ENCODE measurements at regions not wholly inside any gene's neighbourhood (a gene's known extent, or its start where the extent isn't known, plus 50 kb on each side); places are given as distances from the start of the nearest gene placed in this dataset.

DNA sequence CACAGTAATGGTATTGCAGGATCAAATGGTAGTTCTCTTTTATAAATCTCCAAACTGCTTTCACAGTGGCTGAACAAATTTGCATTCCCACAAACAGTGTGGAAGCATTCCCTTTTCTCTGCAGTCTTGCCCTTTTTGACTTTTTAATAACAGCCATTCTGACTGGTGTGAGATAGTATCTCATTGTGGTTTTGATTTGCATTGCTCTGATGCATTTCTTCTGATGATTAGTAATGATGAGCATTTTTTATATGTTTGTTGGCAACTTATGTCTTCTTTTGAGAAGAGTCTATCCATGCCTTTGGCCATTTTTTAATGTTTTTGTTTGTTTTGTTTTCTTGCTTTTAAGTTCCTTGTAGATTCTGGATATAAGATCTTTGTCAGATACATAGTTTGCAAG, 316.1 kb upstream of the TMCO5A start:
- Histone ChIP-seq H3K9me3 (peaks cover 0 to 7% of the 10 kb centered on the region in 2 donors), H3K4me1 (no peaks in the 10 kb centered on the region), H3K27me3 (no peaks in the 10 kb centered on the region), H3K36me3 (no peaks in the 10 kb centered on the region), H3K4me3 (no peak overlapping the region), H3K27ac (no peak overlapping the region)
- intact Hi-C loops (cut with DNase I) = no loop called here
- TF ChIP-seq, protein P1, sequence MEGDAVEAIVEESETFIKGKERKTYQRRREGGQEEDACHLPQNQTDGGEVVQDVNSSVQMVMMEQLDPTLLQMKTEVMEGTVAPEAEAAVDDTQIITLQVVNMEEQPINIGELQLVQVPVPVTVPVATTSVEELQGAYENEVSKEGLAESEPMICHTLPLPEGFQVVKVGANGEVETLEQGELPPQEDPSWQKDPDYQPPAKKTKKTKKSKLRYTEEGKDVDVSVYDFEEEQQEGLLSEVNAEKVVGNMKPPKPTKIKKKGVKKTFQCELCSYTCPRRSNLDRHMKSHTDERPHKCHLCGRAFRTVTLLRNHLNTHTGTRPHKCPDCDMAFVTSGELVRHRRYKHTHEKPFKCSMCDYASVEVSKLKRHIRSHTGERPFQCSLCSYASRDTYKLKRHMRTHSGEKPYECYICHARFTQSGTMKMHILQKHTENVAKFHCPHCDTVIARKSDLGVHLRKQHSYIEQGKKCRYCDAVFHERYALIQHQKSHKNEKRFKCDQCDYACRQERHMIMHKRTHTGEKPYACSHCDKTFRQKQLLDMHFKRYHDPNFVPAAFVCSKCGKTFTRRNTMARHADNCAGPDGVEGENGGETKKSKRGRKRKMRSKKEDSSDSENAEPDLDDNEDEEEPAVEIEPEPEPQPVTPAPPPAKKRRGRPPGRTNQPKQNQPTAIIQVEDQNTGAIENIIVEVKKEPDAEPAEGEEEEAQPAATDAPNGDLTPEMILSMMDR (IDR thresholded peaks at IDR 0.05) = no peak
- no peak for ATAC-seq
- DNase-seq = no peak

DNA sequence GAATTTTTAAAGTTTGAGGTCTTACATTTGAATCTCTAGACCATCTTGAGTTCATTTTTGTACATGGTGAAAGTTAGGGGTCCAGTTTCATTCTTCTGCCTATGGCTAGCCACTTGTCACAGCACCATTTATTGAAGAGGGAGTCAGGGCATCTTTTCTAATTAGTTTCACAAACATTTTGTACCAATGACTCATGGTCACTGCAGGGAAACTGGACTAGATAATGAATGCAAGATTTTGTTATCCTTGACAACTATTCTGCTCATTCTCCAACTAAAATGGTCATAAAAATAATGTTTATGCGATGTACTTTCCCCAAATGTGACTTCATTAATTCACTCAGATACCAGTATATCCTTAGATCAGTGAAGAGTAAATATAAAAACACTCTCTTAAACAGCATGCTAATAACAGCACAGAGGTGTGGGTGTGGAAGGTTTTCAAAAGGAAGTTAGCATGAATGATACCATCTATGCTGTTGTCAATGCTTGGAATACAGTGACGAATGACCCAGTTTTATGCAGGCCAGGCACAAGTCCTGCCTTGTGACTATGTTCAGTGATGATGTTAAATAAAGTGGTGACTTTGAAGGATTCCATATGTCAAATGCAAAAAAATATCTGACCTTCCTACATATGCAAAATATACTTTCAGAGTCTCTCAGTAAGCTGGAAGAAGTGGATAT, 314.9 kb upstream of the TMCO5A start:
- H3K4me1 ChIP-seq = no peaks in the 10 kb centered on the region
- H3K4me3 ChIP-seq = no peak overlapping the region
- DNase-seq (no peak), ATAC-seq (no peak)
- H3K9me3 ChIP-seq = peaks cover 0 to 7% of the 10 kb centered on the region in 2 donors
- H3K27ac ChIP-seq = no peak overlapping the region
- no peaks in the 10 kb centered on the region for H3K27me3 ChIP-seq
- TF ChIP-seq, protein P1 (IDR thresholded peaks at IDR 0.05) = no peak
- H3K36me3 ChIP-seq = no peaks in the 10 kb centered on the region
- intact Hi-C loops (cut with DNase I) = no loop called here

DNA sequence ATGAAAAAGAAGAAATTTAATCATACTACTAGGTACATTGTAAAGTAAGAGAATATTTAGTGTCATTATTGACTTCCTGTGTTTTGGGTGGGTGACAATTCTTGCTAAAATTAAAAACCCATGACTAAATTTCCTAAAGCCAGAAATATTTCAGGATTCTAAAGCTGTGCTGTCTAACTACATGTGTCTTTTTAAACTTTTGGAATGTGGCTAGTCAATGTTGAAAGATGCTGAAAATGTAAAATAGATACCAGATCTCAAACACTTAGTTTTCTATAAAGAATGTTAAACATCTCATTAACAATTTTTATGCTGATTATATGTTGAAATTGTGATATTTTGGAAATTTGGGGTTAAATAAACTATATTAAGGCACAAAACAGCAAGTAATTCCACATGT, 308.9 kb upstream of the TMCO5A start:
- intact Hi-C loops (cut with DNase I) = no loop called here
- Histone ChIP-seq H3K9me3 (peaks cover 0 to 3% of the 10 kb centered on the region in 2 donors), H3K27ac (no peak overlapping the region), H3K4me1 (no peaks in the 10 kb centered on the region), H3K4me3 (no peak overlapping the region), H3K27me3 (no peaks in the 10 kb centered on the region), H3K36me3 (no peaks in the 10 kb centered on the region)
- TF ChIP-seq, protein P1 (IDR thresholded peaks at IDR 0.05) = no peak
- ATAC-seq (no peak), DNase-seq (no peak)

DNA sequence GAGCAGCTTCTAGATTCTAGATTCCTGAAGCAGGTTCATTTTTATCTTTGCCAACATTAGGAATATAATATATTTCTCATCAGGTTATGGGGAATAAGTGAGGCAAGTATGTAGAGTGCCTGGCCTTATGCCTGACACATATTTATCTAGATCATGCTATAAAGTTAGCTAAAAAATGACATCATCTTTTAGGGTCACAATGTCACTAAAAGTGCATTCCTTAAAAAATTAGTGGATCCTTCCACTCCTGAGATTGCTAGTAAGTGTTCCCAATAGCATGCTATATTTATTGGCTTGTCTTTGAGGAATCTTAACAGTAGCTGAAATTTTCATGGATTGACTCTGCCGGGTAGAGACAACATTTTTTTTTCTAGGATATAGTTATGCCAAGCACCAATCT, 305.9 kb upstream of the TMCO5A start:
- Histone ChIP-seq H3K27ac (no peak overlapping the region), H3K9me3 (no peaks in the 10 kb centered on the region), H3K27me3 (no peaks in the 10 kb centered on the region), H3K36me3 (no peaks in the 10 kb centered on the region), H3K4me3 (no peak overlapping the region), H3K4me1 (no peaks in the 10 kb centered on the region)
- TF ChIP-seq, protein P1 (IDR thresholded peaks at IDR 0.05) = no peak
- ATAC-seq = no peak
- DNase-seq = no peak
- intact Hi-C loops (cut with DNase I) = no loop called here

DNA sequence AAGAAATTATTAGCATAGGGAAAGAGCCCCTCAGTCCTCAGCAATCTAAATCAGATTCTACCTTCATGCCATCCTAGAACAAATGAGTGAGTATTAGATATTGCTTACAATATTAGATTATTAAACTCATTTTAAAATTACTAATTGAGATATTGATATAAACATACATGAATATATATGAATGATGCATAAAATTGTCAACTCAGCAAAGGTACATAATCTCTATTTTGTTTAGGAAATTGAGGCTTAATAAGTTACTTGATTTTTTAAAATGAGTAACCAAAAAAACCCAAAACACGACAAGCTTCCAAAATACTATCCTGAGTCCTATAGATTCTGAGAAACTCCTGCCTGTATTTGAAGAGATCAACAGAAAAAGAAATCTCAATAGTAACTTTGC, 297.7 kb upstream of the TMCO5A start:
- intact Hi-C loops (cut with DNase I) = no loop called here
- H3K27ac ChIP-seq = no peak overlapping the region
- H3K4me3 ChIP-seq = no peak overlapping the region
- H3K4me1 ChIP-seq = no peaks in the 10 kb centered on the region
- H3K36me3 ChIP-seq = no peaks in the 10 kb centered on the region
- H3K27me3 ChIP-seq = no peaks in the 10 kb centered on the region
- ATAC-seq (no peak), DNase-seq (no peak)
- TF ChIP-seq, protein P1 (IDR thresholded peaks at IDR 0.05) = no peak
- H3K9me3 ChIP-seq = no peaks in the 10 kb centered on the region

Data from left lung (tissue), 4 donors.